Kidney (tissue), 13 donors: ENCODE measurements at regions not wholly inside any gene's neighbourhood (a gene's known extent, or its start where the extent isn't known, plus 50 kb on each side); places are given as distances from the start of the nearest gene placed in this dataset.

ENCODE experiments used
- DNase-seq, 5 donors: peaks; one replicate each; pipeline ENCODE4 v3.0.0-alpha.2; 2013 to 2020
- FAIRE-seq: peaks from 2 replicates; lab custom pipeline; 2012; peaks lifted over from hg19 to GRCh38; lab: Jason Lieb, UNC
- H3K27ac ChIP-seq, 2 donors: one replicate each; pipeline ENCODE4 v1.7.0; 2013; ENCODE audit warnings: low read depth in 2 of 2, low read length in 2 of 2, inconsistent platforms in 1 of 2
- H3K27me3 ChIP-seq: one replicate; pipeline ENCODE4 v1.7.1; 2013; ENCODE audit warnings: low read length, inconsistent platforms; ENCODE audit not compliant: control insufficient read depth, insufficient read depth
- H3K36me3 ChIP-seq, 3 donors: one replicate each; pipeline versions ENCODE4 v1.7.0 to v1.7.1; 2013; ENCODE audit warnings: low read length in 3 of 3, control low read depth in 1 of 3, inconsistent platforms in 1 of 3; ENCODE audit not compliant: insufficient read depth in 3 of 3, control insufficient read depth in 2 of 3
- H3K4me1 ChIP-seq, 3 donors: one replicate each; pipeline versions ENCODE4 v1.7.0 to v1.7.1; 2013; ENCODE audit warnings: low read length in 3 of 3, inconsistent platforms in 1 of 3, low read depth in 1 of 3; ENCODE audit not compliant: control insufficient read depth in 2 of 3, insufficient read depth in 2 of 3
- H3K4me3 ChIP-seq, 3 donors: one replicate each; pipeline versions ENCODE4 v1.7.0 to v1.8.1; 2013; ENCODE audit warnings: low read length in 3 of 3, control low read depth in 1 of 3, inconsistent platforms in 1 of 3
- H3K9ac ChIP-seq, 3 donors: one replicate each; pipeline versions ENCODE4 v1.7.0 to v1.7.1; 2013; ENCODE audit warnings: low read length in 3 of 3, control low read depth in 1 of 3, inconsistent platforms in 1 of 3
- H3K9me3 ChIP-seq, 3 donors: one replicate each; pipeline versions ENCODE4 v1.7.0 to v1.7.1; 2013; ENCODE audit warnings: low read length in 3 of 3, control low read depth in 1 of 3, inconsistent platforms in 1 of 3; ENCODE audit not compliant: control insufficient read depth in 2 of 3, insufficient read depth in 1 of 3
- CTCF ChIP-seq: IDR thresholded peaks from 3 replicates; pipeline ENCODE4 v1.5.1; 2012; ENCODE audit warnings: mild to moderate bottlenecking, moderate library complexity, borderline replicate concordance; ENCODE audit not compliant: insufficient read depth; ENCODE audit errors: extremely low read depth
- intact Hi-C: fragments of 100-400 bp; cut with DNase I; formaldehyde crosslinking; loops from one replicate; pipeline ENCODE4 v1.11.1; 2022
- donor health status: control.
- donor health status: control.
- donor health status: control.
- donor health status: control.
- donor health status: control.
- donor health status: DM: yes; HTN: yes; CAD: no.
- donor health status: Normal renal cell carcinoma (clear cell type).

GRCh38 chr2:217669831-217670230, 333.0 kb downstream of the TNS1 start:
- Histone ChIP-seq H3K27me3 (no peaks in the 10 kb centered on the region), H3K9me3 (no peaks in the 10 kb centered on the region), H3K9ac (no peak overlapping the region), H3K4me3 (no peak overlapping the region), H3K4me1 (peaks cover 0 to 5% (median 0%) of the 10 kb centered on the region in 3 donors), H3K36me3 (no peaks in the 10 kb centered on the region), H3K27ac (no peak overlapping the region)
- DNase-seq (no peak), FAIRE-seq (no peak)
- no peak for TF ChIP-seq CTCF
- intact Hi-C loops, result no loop called here

- H3K27ac ChIP-seq, result no peak overlapping the region
- H3K9ac ChIP-seq, result no peak overlapping the region
- H3K4me3 ChIP-seq, result no peak overlapping the region
- H3K27me3 ChIP-seq, result no peaks in the 10 kb centered on the region
- H3K9me3 ChIP-seq, result no peaks in the 10 kb centered on the region
- TF ChIP-seq CTCF, result no peak
- H3K4me1 ChIP-seq, result peaks cover 0 to 6% (median 0%) of the 10 kb centered on the region in 3 donors
- intact Hi-C loops, result no loop called here
- no peaks in the 10 kb centered on the region for H3K36me3 ChIP-seq
- DNase-seq (peak in 2 of 5 donors; percentile 13 to 63), FAIRE-seq (no peak)
Observed at GRCh38 chr2:217667512-217667911, 335.3 kb downstream of the TNS1 start.

- intact Hi-C loops, result no loop called here
- Histone ChIP-seq H3K9me3 (no peaks in the 10 kb centered on the region), H3K4me1 (peaks cover 0 to 6% (median 0%) of the 10 kb centered on the region in 3 donors), H3K27ac (peak overlapping the region in 1 of 2 donors; percentile 23), H3K4me3 (no peak overlapping the region), H3K9ac (no peak overlapping the region), H3K36me3 (no peaks in the 10 kb centered on the region), H3K27me3 (no peaks in the 10 kb centered on the region)
- DNase-seq (no peak), FAIRE-seq (no peak)
- TF ChIP-seq CTCF, result no peak
Observed at GRCh38 chr2:217667035-217667434, 335.8 kb downstream of the TNS1 start.

GRCh38 chr2:217666338-217666737, 336.5 kb downstream of the TNS1 start:
- no peak overlapping the region for H3K27ac ChIP-seq
- intact Hi-C loops, result no loop called here

More at GRCh38 chr2:217666338-217666737, 336.5 kb downstream of the TNS1 start:
- TF ChIP-seq CTCF, result no peak
- Histone ChIP-seq H3K4me3 (no peak overlapping the region), H3K9me3 (no peaks in the 10 kb centered on the region), H3K27me3 (no peaks in the 10 kb centered on the region), H3K4me1 (peaks cover 0 to 6% (median 0%) of the 10 kb centered on the region in 3 donors), H3K36me3 (no peaks in the 10 kb centered on the region), H3K9ac (no peak overlapping the region)
- DNase-seq, result no peak
- FAIRE-seq, result no peak
